ENCODE measurements at regions not wholly inside any gene's neighbourhood (a gene's known extent, or its start where the extent isn't known, plus 50 kb on each side); places are given as distances from the start of the nearest gene placed in this dataset.

GRCh38 chr13:90899416-90899815 is 448.1 kb upstream of the MIR17HG start:
- Histone ChIP-seq H3K27ac (ENCODE audit: low read depth in 1 of 2, low read length in 2 of 2) (no peak overlapping the region), H3K4me1 (ENCODE audit: control insufficient read depth in 4 of 4, insufficient read depth in 4 of 4, low read length in 3 of 4) (no peaks in the 10 kb centered on the region), H3K4me3 (ENCODE audit: low read depth in 1 of 3, low read length in 3 of 3) (no peak overlapping the region), H3K9ac (ENCODE audit: low read depth in 1 of 2, low read length in 2 of 2) (no peak overlapping the region), H3K27me3 (ENCODE audit: control insufficient read depth in 4 of 4, insufficient read depth in 4 of 4, low read length in 3 of 4) (no peaks in the 10 kb centered on the region), H3K36me3 (ENCODE audit: control insufficient read depth in 4 of 4, insufficient read depth in 3 of 4, low read depth in 1 of 4, low read length in 3 of 4) (no peaks in the 10 kb centered on the region), H3K9me3 (ENCODE audit: control insufficient read depth in 4 of 4, low read length in 3 of 4) (no peaks in the 10 kb centered on the region)
- no peak for DNase-seq (ENCODE audit: low spot score)
- 22% methylated on average over 1 of the region's 1 CpG for WGBS
- TF ChIP-seq GABPA (IDR thresholded peaks at IDR 0.05 in 1 of 2, conservative IDR thresholded peaks at IDR 0.05 in 1 of 2) = no peak
- no peak for TF ChIP-seq FOXA1 (IDR thresholded peaks at IDR 0.05)
- TF ChIP-seq ATF3 (IDR thresholded peaks at IDR 0.05) = no peak
- TF ChIP-seq, protein P1, sequence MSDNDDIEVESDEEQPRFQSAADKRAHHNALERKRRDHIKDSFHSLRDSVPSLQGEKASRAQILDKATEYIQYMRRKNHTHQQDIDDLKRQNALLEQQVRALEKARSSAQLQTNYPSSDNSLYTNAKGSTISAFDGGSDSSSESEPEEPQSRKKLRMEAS (IDR thresholded peaks at IDR 0.05) = no peak
- TF ChIP-seq TAF1 (conservative IDR thresholded peaks at IDR 0.05) = no peak
- no peak for TF ChIP-seq YY1 (IDR thresholded peaks at IDR 0.05)
- no peak for TF ChIP-seq RAD21 (IDR thresholded peaks at IDR 0.05)
- no peak for TF ChIP-seq NR2F2 (IDR thresholded peaks at IDR 0.05)
- TF ChIP-seq JUND (IDR thresholded peaks at IDR 0.05) = no peak
- no peak for TF ChIP-seq REST (IDR thresholded peaks at IDR 0.05)
- no peak for TF ChIP-seq EGR1 (IDR thresholded peaks at IDR 0.05; ENCODE audit: low read depth in 2 of 2)
- TF ChIP-seq HNF4G (IDR thresholded peaks at IDR 0.05) = no peak

DNA sequence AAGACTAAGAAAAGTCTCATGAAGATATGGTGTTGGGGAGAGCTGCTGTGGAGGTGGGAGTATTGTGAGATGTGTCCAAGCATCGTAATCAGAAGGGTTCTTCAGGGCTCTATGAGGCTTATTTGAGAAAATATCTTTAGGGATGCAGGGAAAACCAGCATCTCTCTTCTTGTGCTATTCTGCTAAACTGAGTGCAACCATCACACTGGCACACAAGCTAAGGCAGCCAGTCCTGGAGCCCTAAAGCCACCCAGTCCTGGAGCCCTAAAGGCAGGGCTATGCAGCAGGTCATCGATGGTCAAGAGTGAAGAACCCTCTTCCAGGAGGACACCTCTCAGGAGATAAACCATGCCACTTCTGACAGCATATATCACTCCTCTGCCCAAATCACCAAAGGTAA is 445.2 kb upstream of the MIR17HG start:
- Histone ChIP-seq H3K4me3 (ENCODE audit: low read depth in 1 of 3, low read length in 3 of 3) (no peak overlapping the region), H3K9me3 (ENCODE audit: control insufficient read depth in 4 of 4, low read length in 3 of 4) (no peaks in the 10 kb centered on the region), H3K4me1 (ENCODE audit: control insufficient read depth in 4 of 4, insufficient read depth in 4 of 4, low read length in 3 of 4) (no peaks in the 10 kb centered on the region), H3K27ac (ENCODE audit: low read depth in 1 of 2, low read length in 2 of 2) (no peak overlapping the region), H3K9ac (ENCODE audit: low read depth in 1 of 2, low read length in 2 of 2) (no peak overlapping the region), H3K36me3 (ENCODE audit: control insufficient read depth in 4 of 4, insufficient read depth in 3 of 4, low read depth in 1 of 4, low read length in 3 of 4) (no peaks in the 10 kb centered on the region), H3K27me3 (ENCODE audit: control insufficient read depth in 4 of 4, insufficient read depth in 4 of 4, low read length in 3 of 4) (no peaks in the 10 kb centered on the region)
- WGBS = 80% methylated on average over 2 of the region's 2 CpGs
- DNase-seq (ENCODE audit: low spot score) = no peak
- no peak for TF ChIP-seq RAD21 (IDR thresholded peaks at IDR 0.05)
- TF ChIP-seq HNF4G (IDR thresholded peaks at IDR 0.05) = no peak
- no peak for TF ChIP-seq HNF4A (conservative IDR thresholded peaks at IDR 0.05)
- TF ChIP-seq RXRA (IDR thresholded peaks at IDR 0.05) = no peak
- TF ChIP-seq, protein P2, sequence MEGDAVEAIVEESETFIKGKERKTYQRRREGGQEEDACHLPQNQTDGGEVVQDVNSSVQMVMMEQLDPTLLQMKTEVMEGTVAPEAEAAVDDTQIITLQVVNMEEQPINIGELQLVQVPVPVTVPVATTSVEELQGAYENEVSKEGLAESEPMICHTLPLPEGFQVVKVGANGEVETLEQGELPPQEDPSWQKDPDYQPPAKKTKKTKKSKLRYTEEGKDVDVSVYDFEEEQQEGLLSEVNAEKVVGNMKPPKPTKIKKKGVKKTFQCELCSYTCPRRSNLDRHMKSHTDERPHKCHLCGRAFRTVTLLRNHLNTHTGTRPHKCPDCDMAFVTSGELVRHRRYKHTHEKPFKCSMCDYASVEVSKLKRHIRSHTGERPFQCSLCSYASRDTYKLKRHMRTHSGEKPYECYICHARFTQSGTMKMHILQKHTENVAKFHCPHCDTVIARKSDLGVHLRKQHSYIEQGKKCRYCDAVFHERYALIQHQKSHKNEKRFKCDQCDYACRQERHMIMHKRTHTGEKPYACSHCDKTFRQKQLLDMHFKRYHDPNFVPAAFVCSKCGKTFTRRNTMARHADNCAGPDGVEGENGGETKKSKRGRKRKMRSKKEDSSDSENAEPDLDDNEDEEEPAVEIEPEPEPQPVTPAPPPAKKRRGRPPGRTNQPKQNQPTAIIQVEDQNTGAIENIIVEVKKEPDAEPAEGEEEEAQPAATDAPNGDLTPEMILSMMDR (IDR thresholded peaks at IDR 0.05; ENCODE audit: low read depth, low read length, missing input control) = no peak
- no peak for TF ChIP-seq EGR1 (IDR thresholded peaks at IDR 0.05; ENCODE audit: low read depth in 2 of 2)
- TF ChIP-seq FOXA1 (IDR thresholded peaks at IDR 0.05) = no peak
- no peak for TF ChIP-seq SP1 (IDR thresholded peaks at IDR 0.05)
- TF ChIP-seq, protein P1 (IDR thresholded peaks at IDR 0.05) = no peak
- TF ChIP-seq TAF1 (conservative IDR thresholded peaks at IDR 0.05) = no peak
- TF ChIP-seq REST (IDR thresholded peaks at IDR 0.05) = no peak
- no peak for TF ChIP-seq YY1 (IDR thresholded peaks at IDR 0.05)
- no peak for TF ChIP-seq GABPA (IDR thresholded peaks at IDR 0.05 in 1 of 2, conservative IDR thresholded peaks at IDR 0.05 in 1 of 2)
- TF ChIP-seq, protein P3, sequence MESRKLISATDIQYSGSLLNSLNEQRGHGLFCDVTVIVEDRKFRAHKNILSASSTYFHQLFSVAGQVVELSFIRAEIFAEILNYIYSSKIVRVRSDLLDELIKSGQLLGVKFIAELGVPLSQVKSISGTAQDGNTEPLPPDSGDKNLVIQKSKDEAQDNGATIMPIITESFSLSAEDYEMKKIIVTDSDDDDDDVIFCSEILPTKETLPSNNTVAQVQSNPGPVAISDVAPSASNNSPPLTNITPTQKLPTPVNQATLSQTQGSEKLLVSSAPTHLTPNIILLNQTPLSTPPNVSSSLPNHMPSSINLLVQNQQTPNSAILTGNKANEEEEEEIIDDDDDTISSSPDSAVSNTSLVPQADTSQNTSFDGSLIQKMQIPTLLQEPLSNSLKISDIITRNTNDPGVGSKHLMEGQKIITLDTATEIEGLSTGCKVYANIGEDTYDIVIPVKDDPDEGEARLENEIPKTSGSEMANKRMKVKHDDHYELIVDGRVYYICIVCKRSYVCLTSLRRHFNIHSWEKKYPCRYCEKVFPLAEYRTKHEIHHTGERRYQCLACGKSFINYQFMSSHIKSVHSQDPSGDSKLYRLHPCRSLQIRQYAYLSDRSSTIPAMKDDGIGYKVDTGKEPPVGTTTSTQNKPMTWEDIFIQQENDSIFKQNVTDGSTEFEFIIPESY (IDR thresholded peaks at IDR 0.05) = no peak
- TF ChIP-seq JUND (IDR thresholded peaks at IDR 0.05) = no peak

Data from liver (tissue), 8 donors.